HG03060 (cell line): ENCODE measurements at regions not wholly inside any gene's neighbourhood (a gene's known extent, or its start where the extent isn't known, plus 50 kb on each side); places are given as distances from the start of the nearest gene placed in this dataset.
"Not testable (repeated sequence)": the region's sequence is repeated elsewhere in the genome, so short reads cannot be mapped to it uniquely, and the experiment has no call there.

Experiments
- ATAC-seq: cut with Tn5 transposase; IDR thresholded peaks from one replicate; pipeline ENCODE4 v1.9.1; 2021; ENCODE audit warnings: low read depth, moderate number of reproducible peaks; ENCODE audit not compliant: unreplicated experiment

GRCh38 chr15:91651251-91651650 is 202.3 kb upstream of the SLCO3A1 start:
- ATAC-seq: no peak

- no peak for ATAC-seq
Observed at GRCh38 chr15:91652610-91653207, 200.8 kb upstream of the SLCO3A1 start.

DNA sequence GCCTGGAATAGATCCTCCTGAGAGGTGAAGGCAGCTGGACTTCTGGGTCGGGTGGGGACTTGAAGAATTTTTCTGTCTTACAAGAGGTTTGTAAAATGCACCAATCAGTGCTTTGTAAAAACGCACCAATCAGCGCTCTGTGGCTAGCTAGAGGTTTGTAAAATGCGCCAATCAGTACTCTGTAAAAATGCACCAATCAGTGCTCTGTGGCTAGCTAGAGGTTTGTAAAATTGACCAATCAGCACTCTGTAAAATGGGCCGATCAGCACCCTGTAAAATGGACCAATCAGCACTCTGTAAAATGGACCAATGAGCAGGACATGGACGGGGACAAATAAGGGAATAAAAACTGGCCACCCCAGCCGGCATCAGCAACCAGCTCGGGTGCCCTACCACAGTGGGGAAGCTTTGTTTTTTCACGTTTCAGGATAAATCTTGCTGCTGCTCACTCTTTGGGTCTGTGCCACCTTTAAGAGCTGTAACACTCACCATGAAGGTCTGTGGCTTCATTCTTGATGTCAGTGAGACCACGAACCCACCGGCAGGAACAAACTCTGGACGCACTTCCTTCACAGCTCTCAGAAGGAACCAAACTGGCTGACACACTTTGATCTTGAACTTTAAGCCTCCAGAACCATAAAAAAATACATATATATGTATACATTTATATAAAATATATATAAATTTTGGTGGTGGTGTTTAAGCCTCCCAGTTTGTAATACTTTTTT is 197.8 kb upstream of the SLCO3A1 start:
- not testable (repeated sequence) for ATAC-seq

- no peak for ATAC-seq
Observed at GRCh38 chr15:91660174-91660649, 193.3 kb upstream of the SLCO3A1 start.

- no peak for ATAC-seq
Observed at GRCh38 chr15:91664224-91664836, 189.2 kb upstream of the SLCO3A1 start.

- no peak for ATAC-seq
Observed at GRCh38 chr15:91665212-91665611, 188.3 kb upstream of the SLCO3A1 start.

DNA sequence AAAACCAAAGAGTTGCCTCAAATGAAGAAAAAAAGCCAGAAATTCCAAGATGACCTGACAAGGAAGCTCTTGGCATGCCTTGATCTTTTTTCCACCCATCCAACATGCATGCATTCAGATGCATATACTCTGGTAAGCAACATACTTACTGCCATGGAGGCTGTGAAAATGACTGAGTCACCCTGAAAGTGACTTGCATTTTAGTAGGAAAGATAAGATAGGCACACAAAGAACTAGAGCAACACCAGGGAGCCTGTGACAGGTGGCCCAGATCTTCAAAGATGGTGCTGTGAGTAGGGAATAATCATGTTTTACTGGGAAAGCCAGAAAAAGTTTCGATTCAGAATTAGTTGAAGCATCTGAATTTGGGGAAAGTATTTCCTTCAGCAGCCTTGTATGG is 185.1 kb upstream of the SLCO3A1 start:
- no peak for ATAC-seq

- ATAC-seq: no peak
Observed at GRCh38 chr15:91670108-91670507, 183.4 kb upstream of the SLCO3A1 start.

- no peak for ATAC-seq
Observed at GRCh38 chr15:91678003-91678402, 175.5 kb upstream of the SLCO3A1 start.

GRCh38 chr15:91679447-91679846 is 174.1 kb upstream of the SLCO3A1 start:
- no peak for ATAC-seq

DNA sequence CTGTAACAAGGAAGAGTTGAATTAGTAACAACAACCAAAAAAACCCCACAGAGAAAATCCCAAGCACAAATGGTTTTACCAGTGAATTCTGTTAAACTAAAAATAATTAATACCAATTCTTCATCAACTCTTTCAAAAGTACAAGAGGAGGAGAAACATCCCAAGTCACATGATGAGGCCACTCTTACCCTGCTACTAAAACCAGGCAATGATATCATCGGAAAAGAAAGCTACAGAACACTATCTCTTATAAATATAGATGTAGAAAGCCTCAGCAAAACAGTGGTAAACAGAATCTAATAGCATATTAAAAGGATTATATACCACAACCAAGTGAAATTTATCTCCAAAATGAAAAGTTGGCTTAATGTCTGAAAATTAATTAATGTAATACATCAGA is 168.1 kb upstream of the SLCO3A1 start:
- no peak for ATAC-seq

- ATAC-seq: no peak
Observed at GRCh38 chr15:91688811-91689210, 164.7 kb upstream of the SLCO3A1 start.

DNA sequence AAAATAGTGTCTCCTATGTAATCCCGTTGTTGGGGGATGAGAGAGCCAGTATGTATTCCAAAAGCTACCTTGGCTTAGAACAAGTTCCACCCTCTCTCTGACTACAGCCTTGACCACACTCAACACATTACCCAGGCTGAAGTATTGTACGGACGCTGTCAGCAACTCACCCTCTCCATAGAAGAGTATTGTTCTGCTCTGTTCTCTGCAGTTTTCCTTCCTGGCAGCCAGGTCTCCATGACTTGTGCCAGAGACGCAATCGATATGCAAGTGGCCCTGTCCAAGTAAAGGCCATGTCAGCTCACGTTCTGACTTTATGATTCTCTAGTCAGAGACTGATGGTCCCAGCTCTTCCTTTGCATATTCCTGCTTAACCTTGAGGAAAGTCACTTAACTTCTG is 164.1 kb upstream of the SLCO3A1 start:
- ATAC-seq: no peak

DNA sequence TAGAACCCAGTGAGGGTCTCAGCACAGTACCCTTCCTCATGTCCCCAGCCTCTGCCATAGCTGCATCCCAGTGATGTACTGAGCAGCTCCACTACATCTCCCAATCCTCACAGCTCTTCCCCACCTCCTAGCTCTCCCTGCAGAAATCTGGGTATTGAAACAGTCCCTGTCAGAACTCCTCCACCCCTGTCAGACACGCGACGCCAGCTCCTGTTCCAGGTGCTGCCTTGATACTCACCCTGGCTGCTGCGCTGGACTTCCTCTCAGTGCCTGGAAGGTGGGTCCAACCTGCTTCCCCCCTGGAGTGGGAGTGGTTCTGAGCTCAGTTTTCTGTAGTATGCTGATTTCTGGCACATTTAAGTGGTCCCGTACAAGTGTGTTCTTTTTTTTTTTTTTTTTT is 160.9 kb upstream of the SLCO3A1 start:
- no peak for ATAC-seq

DNA sequence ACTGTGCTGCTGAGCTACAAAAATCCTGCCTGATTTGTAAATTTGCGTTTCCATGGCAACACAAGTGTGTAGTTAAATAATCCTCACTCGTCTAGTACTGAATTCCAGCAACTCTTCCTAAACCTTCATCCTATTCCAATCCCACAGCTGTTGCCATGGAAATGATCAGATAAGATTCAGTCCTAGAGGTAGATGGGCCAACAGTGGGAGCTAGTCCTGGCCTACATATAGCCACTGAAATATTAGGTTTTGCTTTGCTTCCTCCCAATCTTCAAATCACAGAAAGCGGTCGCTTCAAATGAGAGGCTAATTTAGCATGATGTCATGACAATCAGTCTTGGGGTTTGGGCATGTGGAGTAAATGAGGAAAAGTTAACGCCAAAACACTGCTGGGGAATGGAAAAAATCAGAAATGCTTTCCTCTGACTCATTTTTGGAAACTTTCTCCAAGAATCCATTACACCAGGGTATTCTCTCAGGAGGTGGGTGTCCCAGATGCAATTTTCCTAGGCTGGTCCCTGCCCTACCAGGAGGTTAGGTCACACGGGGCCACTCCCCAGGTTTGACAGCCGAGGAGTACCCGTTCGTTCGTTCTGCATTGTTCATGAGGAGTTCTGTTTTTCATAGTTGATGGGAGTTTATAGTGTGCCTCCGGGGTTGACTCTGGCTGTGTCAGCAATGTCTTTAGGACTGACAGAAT is 159.2 kb upstream of the SLCO3A1 start:
- no peak for ATAC-seq

DNA sequence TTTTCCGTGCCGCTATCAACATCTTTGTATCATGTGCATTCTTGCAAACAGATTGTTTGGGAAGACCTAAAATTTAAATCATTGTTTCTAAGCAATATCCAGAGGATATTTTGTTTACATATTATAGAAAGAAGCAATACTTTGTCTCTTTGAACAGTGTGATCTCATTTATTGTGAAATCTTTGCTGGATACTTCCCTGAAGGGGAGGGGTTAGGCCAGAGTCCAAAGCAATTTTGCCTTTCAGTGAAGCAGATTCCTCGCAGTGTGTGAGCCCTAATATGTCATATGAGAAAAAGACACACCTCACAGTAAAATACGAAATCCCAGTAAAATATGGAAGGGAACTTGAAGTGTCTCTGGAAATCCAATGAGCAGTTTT is 158.7 kb upstream of the SLCO3A1 start:
- ATAC-seq: no peak

- ATAC-seq: no peak
Observed at GRCh38 chr15:91695799-91696198, 157.7 kb upstream of the SLCO3A1 start.

GRCh38 chr15:91696981-91697380 is 156.5 kb upstream of the SLCO3A1 start:
- no peak for ATAC-seq

DNA sequence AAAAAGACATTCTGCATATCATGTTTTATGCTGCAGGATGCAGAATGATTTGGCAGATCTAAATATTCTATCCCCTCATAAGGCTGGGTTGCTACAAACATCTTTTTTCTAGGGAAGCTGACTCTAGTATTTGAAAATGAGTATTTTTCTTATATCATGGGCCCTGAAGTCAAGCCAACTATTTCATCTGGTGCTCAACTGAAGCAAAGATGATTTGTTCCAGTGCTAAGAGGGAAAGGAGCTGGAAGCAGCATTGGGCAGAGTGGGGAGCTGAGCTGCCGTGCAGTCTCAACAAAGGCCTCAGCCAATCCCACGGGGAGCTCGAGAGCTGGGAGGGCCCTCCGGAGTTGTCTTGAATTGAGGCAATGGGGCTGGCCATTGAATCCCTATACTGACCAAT is 155.3 kb upstream of the SLCO3A1 start:
- no peak for ATAC-seq

DNA sequence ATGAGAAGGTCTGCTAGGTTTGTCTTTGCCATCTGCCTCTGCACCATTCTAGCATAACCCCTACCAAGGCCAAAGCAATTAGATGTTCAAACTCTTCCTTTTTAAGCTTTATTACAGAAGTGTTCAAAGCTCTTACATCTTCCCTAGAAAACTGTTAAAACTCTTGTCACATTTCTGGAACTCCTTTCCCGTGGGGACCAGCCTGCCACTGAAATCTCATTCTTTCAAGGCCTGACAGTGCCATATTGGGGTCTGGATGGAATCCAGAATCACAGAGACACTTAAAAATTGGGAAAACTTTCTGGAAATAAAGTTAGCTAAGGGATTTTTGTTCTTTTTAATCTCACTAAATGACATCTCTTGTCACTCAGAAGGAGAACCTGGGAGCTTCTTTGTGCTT is 153.8 kb upstream of the SLCO3A1 start:
- no peak for ATAC-seq

GRCh38 chr15:91703274-91703673 is 150.2 kb upstream of the SLCO3A1 start:
- no peak for ATAC-seq
